K562 (cell line): ENCODE measurements at regions not wholly inside any gene's neighbourhood (a gene's known extent, or its start where the extent isn't known, plus 50 kb on each side); places are given as distances from the start of the nearest gene placed in this dataset.
A peak's percentile ranks its signal among the peaks of the same experiment; 100 is the strongest.

ENCODE experiments used
- ARHGAP35 ChIP-seq: fragments of 450-650 bp; IDR thresholded peaks from 2 replicates; pipeline ENCODE4 v1.6.1; 2018; ENCODE audit not compliant: partially characterized antibody
- CREB1 ChIP-seq, 2 experiments: sonication (generic) in 1 of 2; formaldehyde crosslinking in 1 of 2; IDR thresholded peaks; 2 replicates each; pipeline versions ENCODE4 v1.6.1 to v1.8.0; 2012 to 2022; ENCODE audit warnings: inconsistent platforms in 1 of 2, mild to moderate bottlenecking in 1 of 2, missing genetic modification reagents in 1 of 2, moderate library complexity in 1 of 2
- CREB3 ChIP-seq: fragments of 450-650 bp; conservative IDR thresholded peaks from 2 replicates; pipeline ENCODE4 v1.6.1; 2016; ENCODE audit warnings: missing genetic modification characterization, low read depth, mild to moderate bottlenecking, missing compliant biosample characterization, moderate library complexity
- CREB3L1 ChIP-seq: fragments of 450-650 bp; IDR thresholded peaks from 2 replicates; pipeline ENCODE4 v1.6.1; 2014; ENCODE audit warnings: low read depth, mild to moderate bottlenecking, moderate library complexity, borderline replicate concordance
- GABPB2 ChIP-seq: fragments of 250-450 bp; sonication (Bioruptor Pico); conservative IDR thresholded peaks from 2 replicates; pipeline ENCODE4 v1.5.1; 2021; ENCODE audit warnings: mild to moderate bottlenecking
- JUN ChIP-seq, 2 experiments: sonication (generic) in 1 of 2; formaldehyde crosslinking in 1 of 2; IDR thresholded peaks; 2 replicates each; pipeline versions ENCODE4 v1.6.1 to v1.8.0; 2012 to 2022; ENCODE audit warnings: borderline replicate concordance in 2 of 2, mild to moderate bottlenecking in 2 of 2, improper control_type of control experiment in 1 of 2, low read depth in 1 of 2, low read length in 1 of 2, missing genetic modification reagents in 1 of 2
- JUND ChIP-seq, 2 experiments: IDR thresholded peaks; 2 replicates in 1 of 2; 3 replicates in 1 of 2; pipeline ENCODE4 v1.6.1; 2011; ENCODE audit warnings: borderline replicate concordance in 2 of 2, low read depth in 2 of 2, low read length in 2 of 2, improper control_type of control experiment in 1 of 2, missing biosample characterization in 1 of 2, missing genetic modification characterization in 1 of 2, missing genetic modification reagents in 1 of 2
- MAFG ChIP-seq: fragments of 450-650 bp; conservative IDR thresholded peaks from 2 replicates; pipeline ENCODE4 v1.6.1; 2016; ENCODE audit warnings: missing genetic modification characterization, missing compliant biosample characterization
- NFE2 ChIP-seq: IDR thresholded peaks from 2 replicates; pipeline ENCODE4 v1.6.1; 2014; ENCODE audit warnings: antibody characterized with exemption, low read depth
- NFE2L1 ChIP-seq: fragments of 450-650 bp; IDR thresholded peaks from 2 replicates; pipeline ENCODE4 v1.6.1; 2016; ENCODE audit warnings: missing genetic modification characterization, low read depth, mild to moderate bottlenecking, missing compliant biosample characterization, moderate library complexity, borderline replicate concordance
- PYGO2 ChIP-seq: fragments of 450-650 bp; IDR thresholded peaks from 2 replicates; pipeline ENCODE4 v1.6.1; 2016; ENCODE audit warnings: mild to moderate bottlenecking, missing genetic modification characterization, moderate library complexity, missing compliant biosample characterization
- RBM15 ChIP-seq: fragments of 200-400 bp; formaldehyde crosslinking; IDR thresholded peaks from 2 replicates; pipeline ENCODE4 v1.6.1; 2018; ENCODE audit warnings: mild to moderate bottlenecking, low read length, moderate library complexity; ENCODE audit not compliant: insufficient read depth
- RCOR1 ChIP-seq, 2 experiments: IDR thresholded peaks; 2 replicates each; pipeline ENCODE4 v1.6.1; 2012; ENCODE audit warnings: low read depth in 2 of 2, low read length in 2 of 2, borderline replicate concordance in 1 of 2, improper control_type of control experiment in 1 of 2
- SNAPC5 ChIP-seq: fragments of 250-450 bp; sonication (Bioruptor Pico); IDR thresholded peaks from 2 replicates; pipeline ENCODE4 v1.8.0; 2021; ENCODE audit warnings: moderate library complexity, mild to moderate bottlenecking, inconsistent platforms
- SPI1 ChIP-seq: IDR thresholded peaks from 2 replicates; pipeline ENCODE4 v1.6.1; 2011; ENCODE audit warnings: low read depth, low read length, control low read depth, borderline replicate concordance
- TRIM24 ChIP-seq, 2 experiments: fragments of 450-650 bp; IDR thresholded peaks; 2 replicates each; pipeline ENCODE4 v1.6.1; 2016
- YY1 ChIP-seq, 3 experiments: IDR thresholded peaks; 2 replicates each; pipeline ENCODE4 v1.6.1; 2011; ENCODE audit warnings: low read length in 2 of 3, mild to moderate bottlenecking in 2 of 3, moderate library complexity in 2 of 3, borderline replicate concordance in 1 of 3, control low read depth in 1 of 3, low read depth in 1 of 3; ENCODE audit not compliant: insufficient read depth in 3 of 3, insufficient replicate concordance in 2 of 3, control insufficient read depth in 1 of 3, insufficient read length in 1 of 3; ENCODE audit errors: extremely low read depth in 1 of 3
- ZNF3 ChIP-seq: fragments of 250-450 bp; sonication (Bioruptor Pico); IDR thresholded peaks from 2 replicates; pipeline ENCODE4 v1.5.0; 2021; ENCODE audit warnings: mild to moderate bottlenecking, moderate library complexity
- ZNF316 ChIP-seq: fragments of 450-650 bp; IDR thresholded peaks from 2 replicates; pipeline ENCODE4 v1.6.1; 2016
- ZNF507 ChIP-seq: conservative IDR thresholded peaks from 2 replicates; pipeline ENCODE4 v1.6.1; 2017; ENCODE audit warnings: missing genetic modification characterization, missing compliant biosample characterization
- ZSCAN29 ChIP-seq: fragments of 450-650 bp; IDR thresholded peaks from 2 replicates; pipeline ENCODE4 v1.6.1; 2017

GRCh38 chr2:103435010-103435409 is 673.2 kb downstream of the TMEM182 start (continued):
- TF ChIP-seq CREB3L1: no peak
- TF ChIP-seq RCOR1 (IDR thresholded peaks at IDR 0.05; ENCODE audit: borderline replicate concordance in 1 of 2, low read depth in 2 of 2, low read length in 2 of 2): no peak
- 0 out of 2 replicates have a peak, but pooled peaks have one; percentile 19 for TF ChIP-seq NFE2
- TF ChIP-seq ZSCAN29: no peak
- no peak for TF ChIP-seq ZNF507 (tag)
- TF ChIP-seq SNAPC5 (CRISPR knock-in tag): no peak
- 0 out of 2 replicates have a peak, but pooled peaks have one; percentile 13 for TF ChIP-seq NFE2L1 (tag)
- no peak for TF ChIP-seq JUND (IDR thresholded peaks at IDR 0.05; ENCODE audit: borderline replicate concordance, low read depth, low read length)
- peak; percentile 40; the same call in 1 of the 3 replicates for TF ChIP-seq JUND (tag; IDR thresholded peaks at IDR 0.05; ENCODE audit: borderline replicate concordance, low read depth, low read length)
- no peak for TF ChIP-seq CREB1 (IDR thresholded peaks at IDR 0.05)
- peak; percentile 72 for TF ChIP-seq CREB1 (CRISPR knock-in tag; IDR thresholded peaks at IDR 0.05)
- TF ChIP-seq ARHGAP35: no peak
- TF ChIP-seq ZNF3 (CRISPR knock-in tag): no peak
- TF ChIP-seq TRIM24 (IDR thresholded peaks at IDR 0.05): peak; percentile 60 to 64; a peak in 3 of 4 replicates
- no peak for TF ChIP-seq CREB3 (tag)
- TF ChIP-seq SPI1: no peak
- peak; percentile 61; the same call in 1 of the 2 replicates for TF ChIP-seq ZNF316
- TF ChIP-seq JUN (IDR thresholded peaks at IDR 0.05; ENCODE audit: borderline replicate concordance, low read depth, low read length): 0 out of 2 replicates have a peak, but pooled peaks have one; percentile 30
- no peak for TF ChIP-seq JUN (CRISPR knock-in tag; IDR thresholded peaks at IDR 0.05; ENCODE audit: borderline replicate concordance)
- TF ChIP-seq RBM15: no peak
- TF ChIP-seq GABPB2 (CRISPR knock-in tag): no peak
- no peak for TF ChIP-seq YY1 (IDR thresholded peaks at IDR 0.05; ENCODE audit: borderline replicate concordance in 1 of 3, control insufficient read depth in 1 of 3, extremely low read depth in 1 of 3, insufficient read depth in 3 of 3, insufficient read length in 1 of 3, insufficient replicate concordance in 2 of 3, low read depth in 1 of 3, low read length in 2 of 3)
- TF ChIP-seq PYGO2 (tag): no peak
- peak; percentile 79 for TF ChIP-seq MAFG (tag)
